Pulmonary artery endothelial cell (primary cell): ENCODE measurements at regions not wholly inside any gene's neighbourhood (a gene's known extent, or its start where the extent isn't known, plus 50 kb on each side); places are given as distances from the start of the nearest gene placed in this dataset.
"Not testable (repeated sequence)": the region's sequence is repeated elsewhere in the genome, so short reads cannot be mapped to it uniquely, and the experiment has no call there.

Source experiments
- DNase-seq: peaks from one replicate; pipeline ENCODE4 v3.0.0-alpha.2; 2011; ENCODE audit warnings: low read depth, low spot score

GRCh38 chr12:61232040-61232439 lies 1028.2 kb upstream of the USP15 start:
- DNase-seq = no peak

DNA sequence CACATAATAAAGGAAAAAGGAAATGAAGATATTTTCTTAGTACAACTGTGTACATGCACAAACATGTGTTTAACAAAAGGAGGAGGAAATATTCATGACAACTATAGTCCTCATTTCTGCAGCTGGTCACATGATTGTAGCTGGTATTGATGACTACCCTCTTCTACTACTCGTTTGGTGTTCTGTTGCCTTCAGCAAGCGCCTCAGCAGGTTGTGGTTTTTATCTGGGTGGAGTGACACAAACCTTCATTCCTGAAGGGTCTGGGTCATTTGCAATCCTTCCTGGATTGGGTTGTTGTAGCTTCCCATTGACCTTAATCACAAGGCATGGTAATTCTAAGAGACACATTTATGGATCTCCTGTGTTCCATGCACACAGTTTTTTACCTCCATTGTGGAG lies 1009.9 kb upstream of the USP15 start:
- DNase-seq = no peak

- no peak for DNase-seq
Observed at GRCh38 chr12:61251076-61251475, 1009.1 kb upstream of the USP15 start.

GRCh38 chr12:61254225-61254624 lies 1006.0 kb upstream of the USP15 start:
- no peak for DNase-seq

DNA sequence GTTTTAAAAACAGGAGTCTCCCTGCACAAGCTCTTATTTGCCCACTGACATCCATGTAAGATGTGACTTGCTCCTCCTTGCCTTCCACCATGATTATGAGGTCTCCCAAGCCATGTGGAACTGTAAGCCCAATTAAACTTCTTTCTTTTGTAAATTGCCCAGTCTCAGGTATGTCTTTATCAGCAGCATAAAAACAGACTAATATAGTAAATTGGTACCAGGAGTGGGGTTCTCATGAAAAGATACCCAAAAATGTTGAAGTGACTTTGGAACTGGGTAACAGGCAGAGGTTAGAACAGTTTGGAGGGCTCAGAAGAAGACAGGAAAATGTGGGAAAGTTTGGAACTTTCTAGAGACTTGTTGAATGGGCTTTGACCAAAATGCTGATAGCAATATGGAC lies 995.9 kb upstream of the USP15 start:
- DNase-seq = not testable (repeated sequence)

DNA sequence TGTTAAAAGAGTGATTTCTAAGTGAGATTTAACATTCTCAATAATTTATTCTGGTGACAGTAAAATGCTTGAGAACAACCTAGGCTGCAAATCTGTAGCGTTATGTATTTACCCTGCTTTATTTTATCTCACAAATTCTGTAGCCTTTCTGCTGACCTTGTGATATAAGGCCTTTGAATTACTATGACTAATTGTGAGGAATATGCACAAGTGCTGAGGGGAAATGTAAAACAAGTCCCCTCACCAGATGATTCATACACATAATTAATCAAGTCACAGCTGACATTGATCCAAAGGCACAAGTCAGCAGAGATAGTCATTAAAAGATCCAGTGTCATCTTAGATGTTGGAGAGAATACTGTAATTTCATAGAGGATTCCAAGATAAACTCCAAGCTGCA lies 992.7 kb upstream of the USP15 start:
- no peak for DNase-seq

- DNase-seq = no peak
Observed at GRCh38 chr12:61272441-61272840, 987.8 kb upstream of the USP15 start.

DNA sequence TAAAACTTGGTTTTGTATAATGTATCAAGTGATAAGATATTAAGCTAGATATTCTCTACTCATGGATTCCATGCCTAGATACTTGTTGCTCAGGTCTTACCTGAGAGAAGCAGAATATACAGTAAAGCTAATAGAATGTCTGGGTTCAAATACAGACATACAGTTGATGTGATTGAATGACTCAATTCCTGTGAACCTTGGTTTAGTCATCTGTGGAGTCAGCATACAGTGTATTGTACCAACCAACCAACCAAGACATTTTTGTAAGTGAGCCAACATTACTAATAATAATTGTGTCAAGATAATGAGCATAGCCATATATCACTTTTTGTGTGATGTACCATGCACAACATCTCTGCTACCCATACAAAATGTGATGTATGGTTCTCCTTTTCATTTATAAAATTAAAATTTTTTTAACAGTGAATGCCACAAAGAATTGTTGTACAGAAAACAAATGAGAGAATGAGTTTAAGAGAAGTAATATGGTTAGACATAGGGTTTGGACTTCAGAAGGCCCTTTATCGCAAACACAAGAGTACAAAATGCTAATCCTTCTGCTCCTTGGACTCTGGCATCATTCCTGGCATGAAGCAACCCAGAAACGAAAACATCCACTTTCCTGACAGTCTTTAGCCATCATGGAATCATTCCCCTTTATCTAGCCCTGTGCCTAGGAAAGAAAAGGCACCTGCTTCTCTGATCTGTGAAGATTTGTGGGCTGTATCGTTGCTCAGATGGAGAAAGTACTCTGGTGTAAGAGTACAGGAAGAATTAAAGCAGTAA lies 977.2 kb upstream of the USP15 start:
- no peak for DNase-seq

- DNase-seq = no peak
Observed at GRCh38 chr12:61290473-61290872, 969.7 kb upstream of the USP15 start.

DNA sequence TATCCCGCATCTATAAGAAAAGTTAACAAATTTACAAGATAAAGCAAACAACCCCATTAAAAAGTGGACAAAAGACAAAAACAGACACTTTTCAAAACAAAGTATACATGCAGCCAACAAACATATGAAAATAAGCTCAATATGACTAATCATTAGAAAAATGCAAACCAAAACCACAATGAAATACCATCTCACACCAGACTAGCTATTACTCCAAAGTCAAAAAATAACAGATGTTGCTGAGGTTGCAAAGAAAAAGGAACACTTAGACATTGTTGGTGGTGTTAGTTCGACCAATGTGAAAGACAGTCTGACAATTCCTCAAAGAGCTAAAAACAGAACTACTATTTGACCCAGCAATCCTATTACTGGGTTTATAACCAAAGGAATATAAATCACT lies 968.6 kb upstream of the USP15 start:
- no peak for DNase-seq

DNA sequence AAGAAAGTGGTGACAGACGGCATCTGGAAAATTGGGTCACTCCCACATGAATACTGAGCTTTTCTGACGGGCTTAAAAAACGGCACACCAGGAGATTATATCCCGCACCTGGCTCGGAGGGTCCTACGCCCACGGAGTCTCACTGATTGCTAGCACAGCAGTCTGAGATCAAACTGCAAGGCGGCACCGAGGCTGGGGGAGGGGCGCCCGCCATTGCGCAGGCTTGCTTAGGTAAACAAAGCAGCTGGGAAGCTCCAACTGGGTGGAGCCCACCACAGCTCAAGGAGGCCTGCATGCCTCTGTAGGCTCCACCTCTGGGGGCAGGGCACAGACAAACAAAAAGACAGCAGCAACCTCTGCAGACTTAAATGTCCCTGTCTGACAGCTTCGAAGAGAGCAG lies 966.2 kb upstream of the USP15 start:
- not testable (repeated sequence) for DNase-seq

- DNase-seq = no peak
Observed at GRCh38 chr12:61301817-61302216, 958.4 kb upstream of the USP15 start.

GRCh38 chr12:61302282-61302681 lies 957.9 kb upstream of the USP15 start:
- DNase-seq = no peak

DNA sequence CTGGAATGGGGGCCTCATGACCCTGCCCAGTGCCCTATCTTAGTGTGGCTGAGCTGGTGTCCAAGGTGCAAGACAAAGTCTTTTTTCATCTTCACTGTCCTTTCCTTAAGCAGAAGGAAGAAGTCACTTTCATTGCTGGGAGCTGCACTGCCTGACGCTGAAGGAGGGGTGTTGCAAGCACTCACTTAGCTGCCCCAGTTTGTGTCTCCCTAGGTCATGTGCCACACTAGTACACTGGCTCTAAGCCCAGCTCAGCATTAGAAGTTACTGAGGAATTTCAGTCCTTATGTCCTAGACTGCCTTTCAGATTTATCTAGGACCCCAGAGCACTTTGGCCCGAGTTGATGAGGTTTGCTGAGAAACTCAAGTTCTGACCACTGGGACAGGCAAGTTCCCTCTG lies 952.0 kb upstream of the USP15 start:
- no peak for DNase-seq

GRCh38 chr12:61311413-61311812 lies 948.8 kb upstream of the USP15 start:
- no peak for DNase-seq

DNA sequence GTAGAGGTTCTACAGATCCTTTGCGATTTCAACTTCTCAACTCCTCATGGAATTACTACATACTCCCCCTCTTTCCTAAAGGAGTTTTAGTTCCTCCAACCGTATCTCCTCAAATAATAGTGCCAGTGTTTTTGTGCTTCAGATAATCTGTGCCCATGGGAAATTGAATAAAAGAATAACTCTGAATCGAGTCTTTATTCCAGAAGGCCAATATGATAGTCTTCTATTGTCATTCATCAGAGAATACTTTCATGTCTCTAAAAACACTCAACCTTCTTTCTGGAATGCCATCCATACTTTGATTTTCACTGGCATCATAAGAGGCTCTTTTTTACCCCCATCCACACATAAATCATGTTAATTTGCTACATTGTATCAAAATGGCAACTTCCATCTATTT lies 911.3 kb upstream of the USP15 start:
- no peak for DNase-seq

DNA sequence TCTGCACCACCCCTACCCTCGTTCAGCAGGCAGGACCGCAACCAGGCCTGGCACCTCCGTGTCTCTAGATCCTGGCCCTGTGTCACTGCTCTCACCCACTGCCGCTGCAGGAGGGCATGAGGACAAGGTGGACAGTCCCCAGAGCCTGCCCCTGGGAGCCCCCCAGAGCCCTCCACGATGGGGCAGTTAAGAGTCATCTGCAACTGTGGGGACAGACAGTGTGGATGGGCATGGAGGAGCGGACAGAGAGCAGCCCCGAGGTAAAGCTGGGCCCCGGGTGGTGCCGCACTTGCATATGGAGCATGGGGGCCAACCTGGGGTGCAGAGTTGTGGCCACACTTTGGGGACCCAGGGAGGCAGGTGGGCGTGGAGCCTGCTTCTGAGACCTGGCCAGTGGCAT lies 905.1 kb upstream of the USP15 start:
- DNase-seq = no peak

DNA sequence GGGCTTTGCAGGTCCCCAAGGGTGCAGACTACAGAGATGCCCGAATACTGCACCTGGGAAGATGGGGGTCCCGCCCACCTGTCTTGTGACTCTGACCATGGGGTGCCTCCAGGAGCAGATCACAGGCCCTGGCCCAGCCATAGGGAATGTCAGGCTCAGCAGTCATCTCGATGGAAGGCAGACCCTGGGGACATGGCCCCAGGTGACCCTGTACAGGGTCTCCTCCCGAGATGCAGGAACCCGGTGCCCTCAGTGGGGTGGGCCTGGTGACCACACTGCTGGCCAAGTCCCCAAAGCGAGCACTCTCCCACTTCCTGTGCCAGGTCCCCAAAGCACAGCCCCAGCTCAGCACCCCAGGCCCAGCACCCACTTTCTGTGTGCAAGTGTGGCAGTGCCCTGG lies 903.7 kb upstream of the USP15 start:
- no peak for DNase-seq

GRCh38 chr12:61357496-61357895 lies 902.7 kb upstream of the USP15 start:
- DNase-seq = no peak

- DNase-seq = no peak
Observed at GRCh38 chr12:61362037-61362436, 898.2 kb upstream of the USP15 start.

DNA sequence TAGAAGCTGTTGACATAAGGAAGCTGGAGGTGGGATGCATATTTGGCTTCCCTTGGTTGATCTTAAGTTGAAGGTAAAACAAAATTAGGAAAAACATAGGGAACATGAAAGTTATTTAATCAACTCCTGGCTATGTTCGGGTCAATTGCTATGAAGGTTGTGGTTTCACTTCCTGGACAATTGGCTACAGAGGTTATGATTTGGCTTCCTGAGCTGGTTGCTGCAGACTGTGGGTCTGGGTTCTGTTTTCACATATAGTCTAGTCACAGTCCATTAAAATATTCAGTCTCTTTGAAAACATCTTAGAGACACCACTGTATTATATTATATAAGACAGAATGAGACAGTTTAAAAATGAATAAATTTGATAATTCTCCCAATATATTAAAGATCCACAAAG lies 895.2 kb upstream of the USP15 start:
- DNase-seq = no peak

DNA sequence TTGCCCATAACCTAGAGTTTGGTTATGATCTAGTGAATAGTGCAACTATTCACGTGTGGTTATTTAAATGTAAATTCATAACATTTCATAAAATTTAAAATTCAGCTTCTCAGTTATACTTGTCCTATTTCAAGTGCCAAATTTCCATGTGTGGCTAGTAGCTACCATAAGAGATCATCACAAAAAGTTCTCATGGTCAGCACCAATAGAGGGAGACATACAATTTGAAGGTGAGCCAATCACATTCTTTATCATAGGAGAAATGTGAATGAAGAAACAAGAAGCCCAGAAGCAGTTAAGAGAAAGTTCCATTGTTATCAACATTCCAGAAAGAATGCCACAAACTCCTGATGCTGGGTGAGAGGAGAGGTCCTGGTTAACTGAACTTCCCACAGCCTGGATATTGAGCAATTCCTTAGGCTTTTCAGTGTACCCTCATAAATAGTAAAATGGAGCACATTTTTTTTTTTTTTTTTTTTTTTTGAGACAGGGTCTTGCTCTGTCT lies 892.9 kb upstream of the USP15 start:
- no peak for DNase-seq

GRCh38 chr12:61369241-61369910 lies 890.8 kb upstream of the USP15 start:
- no peak for DNase-seq
